C4-2B (cell line): ENCODE measurements at regions not wholly inside any gene's neighbourhood (a gene's known extent, or its start where the extent isn't known, plus 50 kb on each side); places are given as distances from the start of the nearest gene placed in this dataset.

Experiments used
- CTCF ChIP-seq: fragments of 450-650 bp; conservative IDR thresholded peaks from 2 replicates; pipeline ENCODE4 v1.5.1; 2017; ENCODE audit warnings: mild to moderate bottlenecking
- ZFX ChIP-seq: fragments of 450-650 bp; IDR thresholded peaks from 2 replicates; pipeline ENCODE4 v1.6.1; 2017

GRCh38 chr5:127133071-127133470 is 59.8 kb upstream of the C5orf63 start:
- no peak for TF ChIP-seq CTCF
- TF ChIP-seq ZFX: no peak
